ENCODE measurements at regions not wholly inside any gene's neighbourhood (a gene's known extent, or its start where the extent isn't known, plus 50 kb on each side); places are given as distances from the start of the nearest gene placed in this dataset.
"Not testable (repeated sequence)": the region's sequence is repeated elsewhere in the genome, so short reads cannot be mapped to it uniquely, and the experiment has no call there.

DNA sequence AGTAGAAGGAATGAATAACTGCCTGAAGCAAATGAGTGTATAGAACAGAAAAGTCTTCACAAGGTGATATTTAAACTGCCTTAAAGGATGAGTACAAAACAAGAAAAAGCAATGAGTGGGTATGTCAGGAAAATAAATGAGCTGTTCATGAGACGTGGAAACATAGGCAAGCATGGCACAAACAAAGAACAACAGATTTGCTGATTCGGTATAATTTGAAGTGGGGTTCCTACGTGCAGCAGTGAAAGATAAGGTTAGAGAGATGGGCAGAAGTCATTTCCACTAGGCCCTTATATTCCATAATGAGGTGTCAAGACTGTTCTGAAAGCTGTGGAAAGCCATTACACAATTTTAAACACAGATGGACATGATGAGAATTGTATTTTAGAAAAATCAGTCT is 506.6 kb downstream of the KLHL13 start:
- Histone ChIP-seq H3K27me3 (ENCODE audit: control insufficient read depth in 2 of 2, insufficient read depth in 2 of 2, low read length in 2 of 2) (no peaks in the 10 kb centered on the region), H3K27ac (ENCODE audit: low read depth in 2 of 2, low read length in 2 of 2) (no peak overlapping the region), H3K9ac (ENCODE audit: low read depth in 1 of 2, low read length in 2 of 2) (no peak overlapping the region)

DNA sequence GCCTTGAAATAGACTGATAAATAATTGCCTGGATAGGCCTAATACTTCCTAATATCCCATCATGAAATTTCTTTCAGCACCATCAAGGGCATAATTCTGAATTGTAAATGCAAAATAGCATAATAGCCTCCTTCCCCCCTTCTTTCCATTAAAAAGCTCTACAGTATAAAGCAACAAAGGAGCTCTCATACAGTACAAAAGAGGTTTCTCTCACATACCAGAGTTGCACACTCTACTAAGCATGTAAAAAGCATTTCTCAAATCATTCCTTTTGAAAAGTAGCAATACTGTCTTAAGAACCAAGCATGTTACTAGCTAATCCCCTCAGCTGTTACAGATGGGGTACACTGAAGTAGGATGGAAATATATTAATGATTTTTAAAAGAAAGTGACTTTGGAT is 509.0 kb downstream of the KLHL13 start:
- Histone ChIP-seq H3K27me3 (ENCODE audit: control insufficient read depth in 2 of 2, insufficient read depth in 2 of 2, low read length in 2 of 2) (no peaks in the 10 kb centered on the region), H3K9ac (ENCODE audit: low read depth in 1 of 2, low read length in 2 of 2) (no peak overlapping the region), H3K36me3 (ENCODE audit: control insufficient read depth in 2 of 2, insufficient read depth in 2 of 2, low read length in 2 of 2) (no peaks in the 10 kb centered on the region), H3K4me1 (ENCODE audit: control insufficient read depth in 2 of 2, insufficient read depth in 2 of 2, low read length in 2 of 2) (no peaks in the 10 kb centered on the region), H3K27ac (ENCODE audit: low read depth in 2 of 2, low read length in 2 of 2) (no peak overlapping the region), H3K9me3 (ENCODE audit: control insufficient read depth in 2 of 2, low read length in 2 of 2) (no peaks in the 10 kb centered on the region), H3K4me3 (ENCODE audit: low read length in 2 of 2) (no peak overlapping the region)

More for the DNA sequence above, 506.6 kb downstream of the KLHL13 start:
- Histone ChIP-seq H3K36me3 (ENCODE audit: control insufficient read depth in 2 of 2, insufficient read depth in 2 of 2, low read length in 2 of 2) (no peaks in the 10 kb centered on the region), H3K4me1 (ENCODE audit: control insufficient read depth in 2 of 2, insufficient read depth in 2 of 2, low read length in 2 of 2) (no peaks in the 10 kb centered on the region), H3K4me3 (ENCODE audit: low read length in 2 of 2) (no peak overlapping the region), H3K9me3 (ENCODE audit: control insufficient read depth in 2 of 2, low read length in 2 of 2) (no peaks in the 10 kb centered on the region)

DNA sequence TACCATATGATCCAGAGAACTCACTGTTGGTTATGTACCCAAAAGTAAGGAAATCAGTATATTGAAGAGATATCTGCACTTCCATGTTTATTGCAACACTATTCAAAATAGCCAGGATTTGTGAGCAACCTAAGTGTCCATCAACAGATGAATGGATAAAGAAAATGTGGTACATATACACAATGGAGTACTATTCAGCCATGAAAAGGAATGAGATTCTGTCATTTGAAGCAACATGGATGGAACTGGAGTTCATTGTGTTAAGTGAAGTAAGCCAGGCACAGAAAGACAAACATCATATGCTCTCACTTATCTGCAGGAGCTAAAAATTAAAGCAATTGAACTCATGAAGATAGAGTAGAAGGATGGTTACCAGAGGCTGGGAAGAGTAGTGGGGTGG is 510.5 kb downstream of the KLHL13 start:
- not testable (repeated sequence) for H3K4me1 ChIP-seq (ENCODE audit: control insufficient read depth in 2 of 2, insufficient read depth in 2 of 2, low read length in 2 of 2); H3K27me3 ChIP-seq (ENCODE audit: control insufficient read depth in 2 of 2, insufficient read depth in 2 of 2, low read length in 2 of 2); H3K36me3 ChIP-seq (ENCODE audit: control insufficient read depth in 2 of 2, insufficient read depth in 2 of 2, low read length in 2 of 2); H3K9ac ChIP-seq (ENCODE audit: low read depth in 1 of 2, low read length in 2 of 2); H3K4me3 ChIP-seq (ENCODE audit: low read length in 2 of 2); H3K27ac ChIP-seq (ENCODE audit: low read depth in 2 of 2, low read length in 2 of 2); H3K9me3 ChIP-seq (ENCODE audit: control insufficient read depth in 2 of 2, low read length in 2 of 2)

DNA sequence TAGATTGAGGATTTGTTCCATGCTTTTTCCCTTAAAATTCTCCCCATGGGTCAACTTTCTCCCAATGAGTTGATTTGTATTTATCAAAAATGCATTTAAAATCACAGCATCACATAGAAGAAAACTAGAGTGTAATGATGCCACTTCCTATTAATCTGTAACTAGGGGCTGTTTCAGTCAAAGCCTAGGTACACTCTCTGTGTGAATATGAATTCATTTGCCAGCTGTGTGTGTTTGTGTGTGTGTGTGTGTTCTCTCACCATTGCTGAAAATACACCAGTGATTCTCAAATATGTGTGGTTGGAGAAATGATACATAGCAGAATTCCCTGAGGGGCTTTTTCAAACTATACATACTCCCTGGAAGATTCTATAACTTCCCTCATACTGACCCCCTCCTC is 546.5 kb downstream of the KLHL13 start:
- H3K9ac ChIP-seq (ENCODE audit: low read depth in 1 of 2, low read length in 2 of 2) = no peak overlapping the region
- no peaks in the 10 kb centered on the region for H3K9me3 ChIP-seq (ENCODE audit: control insufficient read depth in 2 of 2, low read length in 2 of 2)
- H3K4me1 ChIP-seq (ENCODE audit: control insufficient read depth in 2 of 2, insufficient read depth in 2 of 2, low read length in 2 of 2) = no peaks in the 10 kb centered on the region
- no peak overlapping the region for H3K27ac ChIP-seq (ENCODE audit: low read depth in 2 of 2, low read length in 2 of 2)
- no peaks in the 10 kb centered on the region for H3K27me3 ChIP-seq (ENCODE audit: control insufficient read depth in 2 of 2, insufficient read depth in 2 of 2, low read length in 2 of 2)
- no peak overlapping the region for H3K4me3 ChIP-seq (ENCODE audit: low read length in 2 of 2)
- no peaks in the 10 kb centered on the region for H3K36me3 ChIP-seq (ENCODE audit: control insufficient read depth in 2 of 2, insufficient read depth in 2 of 2, low read length in 2 of 2)

DNA sequence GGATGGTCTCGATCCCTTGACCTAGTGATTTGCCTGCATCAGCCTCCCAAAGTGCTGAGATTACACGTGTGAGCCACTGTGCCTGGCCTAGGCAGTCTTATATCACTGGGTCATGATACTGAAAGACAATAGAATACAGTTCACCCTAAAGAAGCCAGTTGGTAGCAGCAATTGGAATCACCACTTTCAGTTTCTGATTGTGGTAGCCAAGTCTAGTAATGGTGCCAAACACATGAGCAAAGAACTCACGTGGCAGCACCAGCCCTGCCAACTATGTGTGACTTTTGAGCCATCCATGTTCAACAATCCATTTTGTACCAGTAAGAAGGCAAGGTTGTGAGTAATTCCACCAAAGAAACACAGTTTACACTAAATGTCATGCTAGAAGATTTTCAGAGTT is 548.4 kb downstream of the KLHL13 start:
- H3K27ac ChIP-seq (ENCODE audit: low read depth in 2 of 2, low read length in 2 of 2) = no peak overlapping the region
- no peaks in the 10 kb centered on the region for H3K9me3 ChIP-seq (ENCODE audit: control insufficient read depth in 2 of 2, low read length in 2 of 2)
- no peaks in the 10 kb centered on the region for H3K4me1 ChIP-seq (ENCODE audit: control insufficient read depth in 2 of 2, insufficient read depth in 2 of 2, low read length in 2 of 2)
- no peaks in the 10 kb centered on the region for H3K27me3 ChIP-seq (ENCODE audit: control insufficient read depth in 2 of 2, insufficient read depth in 2 of 2, low read length in 2 of 2)
- no peak overlapping the region for H3K9ac ChIP-seq (ENCODE audit: low read depth in 1 of 2, low read length in 2 of 2)
- H3K36me3 ChIP-seq (ENCODE audit: control insufficient read depth in 2 of 2, insufficient read depth in 2 of 2, low read length in 2 of 2) = no peaks in the 10 kb centered on the region
- no peak overlapping the region for H3K4me3 ChIP-seq (ENCODE audit: low read length in 2 of 2)

DNA sequence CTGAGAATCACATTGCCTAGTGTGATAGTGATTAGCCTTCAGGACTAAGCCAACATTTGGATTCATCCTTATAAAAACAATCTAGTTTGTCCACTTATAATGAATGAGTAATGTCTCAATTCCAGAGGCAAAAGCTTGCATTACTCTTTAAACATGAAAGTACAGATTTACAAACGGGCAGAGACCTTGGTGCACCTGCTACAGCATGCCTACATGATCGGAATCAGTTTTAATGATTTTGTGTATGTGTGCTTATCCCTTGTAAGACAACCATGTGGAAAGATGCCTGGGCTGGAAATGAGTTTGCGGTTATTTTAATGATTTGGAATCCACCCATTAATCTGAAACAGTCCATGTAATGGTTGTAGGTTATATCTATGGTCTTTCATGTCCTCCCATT is 572.7 kb downstream of the KLHL13 start:
- Histone ChIP-seq H3K9ac (ENCODE audit: low read depth in 1 of 2, low read length in 2 of 2) (no peak overlapping the region), H3K27ac (ENCODE audit: low read depth in 2 of 2, low read length in 2 of 2) (no peak overlapping the region), H3K36me3 (ENCODE audit: control insufficient read depth in 2 of 2, insufficient read depth in 2 of 2, low read length in 2 of 2) (no peaks in the 10 kb centered on the region), H3K4me3 (ENCODE audit: low read length in 2 of 2) (no peak overlapping the region), H3K9me3 (ENCODE audit: control insufficient read depth in 2 of 2, low read length in 2 of 2) (no peaks in the 10 kb centered on the region), H3K27me3 (ENCODE audit: control insufficient read depth in 2 of 2, insufficient read depth in 2 of 2, low read length in 2 of 2) (no peaks in the 10 kb centered on the region), H3K4me1 (ENCODE audit: control insufficient read depth in 2 of 2, insufficient read depth in 2 of 2, low read length in 2 of 2) (no peaks in the 10 kb centered on the region)

DNA sequence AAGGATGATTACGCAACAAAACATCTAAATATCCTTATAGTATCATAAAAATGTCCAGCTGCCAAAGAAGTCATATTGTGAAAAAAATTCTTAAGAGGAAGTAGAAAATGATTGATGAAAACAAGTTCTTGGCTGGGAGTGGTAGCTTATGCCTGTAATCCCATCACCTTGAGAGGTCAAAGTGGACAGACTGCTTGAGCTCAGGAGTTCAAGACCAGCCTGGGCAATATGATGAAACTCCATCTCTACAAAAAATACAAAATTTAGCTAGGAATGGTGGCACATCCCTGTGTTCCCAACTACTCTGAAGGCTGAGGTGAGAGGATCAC is 577.6 kb downstream of the KLHL13 start:
- Histone ChIP-seq H3K27me3 (ENCODE audit: control insufficient read depth in 2 of 2, insufficient read depth in 2 of 2, low read length in 2 of 2) (no peaks in the 10 kb centered on the region), H3K36me3 (ENCODE audit: control insufficient read depth in 2 of 2, insufficient read depth in 2 of 2, low read length in 2 of 2) (no peaks in the 10 kb centered on the region), H3K27ac (ENCODE audit: low read depth in 2 of 2, low read length in 2 of 2) (no peak overlapping the region), H3K4me3 (ENCODE audit: low read length in 2 of 2) (no peak overlapping the region), H3K9me3 (ENCODE audit: control insufficient read depth in 2 of 2, low read length in 2 of 2) (no peaks in the 10 kb centered on the region), H3K9ac (ENCODE audit: low read depth in 1 of 2, low read length in 2 of 2) (no peak overlapping the region), H3K4me1 (ENCODE audit: control insufficient read depth in 2 of 2, insufficient read depth in 2 of 2, low read length in 2 of 2) (no peaks in the 10 kb centered on the region)

DNA sequence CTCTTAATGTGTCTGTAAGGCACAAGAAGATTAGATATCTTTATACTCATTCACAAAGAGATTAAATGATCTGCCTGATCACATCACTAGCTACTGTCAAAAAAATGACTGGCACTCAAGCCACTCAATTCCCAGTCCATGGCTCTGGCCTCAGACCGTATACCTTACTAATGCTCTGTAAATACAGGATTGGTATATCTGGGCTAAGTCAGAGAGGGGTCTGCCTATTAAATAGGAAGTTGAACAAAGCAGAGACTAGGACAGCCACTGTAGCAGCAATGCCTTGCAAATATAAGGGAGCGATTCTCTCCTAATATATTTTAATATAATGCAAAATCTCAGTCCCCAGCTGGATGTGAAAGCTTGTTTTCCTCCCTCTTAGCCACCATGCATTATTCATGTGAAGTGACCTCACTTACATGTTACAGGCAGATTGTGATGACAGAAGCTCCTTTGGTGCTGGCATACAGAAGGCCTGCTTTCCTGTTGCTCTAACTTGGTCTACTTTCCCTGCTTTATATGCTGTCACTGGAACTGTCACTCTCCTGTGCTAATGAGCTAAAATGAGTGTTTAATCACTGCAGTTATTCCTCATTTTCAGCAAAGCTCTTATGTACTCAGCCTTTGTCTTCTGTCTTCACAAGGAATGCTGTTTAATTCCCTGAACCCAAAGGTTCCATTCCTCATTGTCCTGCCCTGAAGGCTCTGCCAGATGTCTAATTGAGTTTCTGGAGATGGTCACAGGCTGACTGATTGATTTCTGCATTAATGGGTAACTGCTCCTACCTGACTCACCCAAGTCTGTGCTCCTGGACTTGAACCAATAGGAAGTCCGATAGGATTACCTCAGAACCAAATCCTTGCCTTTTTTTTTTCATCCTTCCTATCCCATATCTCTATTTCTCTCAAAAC is 578.2 kb downstream of the KLHL13 start:
- H3K9me3 ChIP-seq (ENCODE audit: control insufficient read depth in 2 of 2, low read length in 2 of 2) = no peaks in the 10 kb centered on the region
- H3K27ac ChIP-seq (ENCODE audit: low read depth in 2 of 2, low read length in 2 of 2) = no peak overlapping the region
- H3K4me1 ChIP-seq (ENCODE audit: control insufficient read depth in 2 of 2, insufficient read depth in 2 of 2, low read length in 2 of 2) = no peaks in the 10 kb centered on the region
- H3K4me3 ChIP-seq (ENCODE audit: low read length in 2 of 2) = no peak overlapping the region
- H3K9ac ChIP-seq (ENCODE audit: low read depth in 1 of 2, low read length in 2 of 2) = no peak overlapping the region
- no peaks in the 10 kb centered on the region for H3K27me3 ChIP-seq (ENCODE audit: control insufficient read depth in 2 of 2, insufficient read depth in 2 of 2, low read length in 2 of 2)
- no peaks in the 10 kb centered on the region for H3K36me3 ChIP-seq (ENCODE audit: control insufficient read depth in 2 of 2, insufficient read depth in 2 of 2, low read length in 2 of 2)

DNA sequence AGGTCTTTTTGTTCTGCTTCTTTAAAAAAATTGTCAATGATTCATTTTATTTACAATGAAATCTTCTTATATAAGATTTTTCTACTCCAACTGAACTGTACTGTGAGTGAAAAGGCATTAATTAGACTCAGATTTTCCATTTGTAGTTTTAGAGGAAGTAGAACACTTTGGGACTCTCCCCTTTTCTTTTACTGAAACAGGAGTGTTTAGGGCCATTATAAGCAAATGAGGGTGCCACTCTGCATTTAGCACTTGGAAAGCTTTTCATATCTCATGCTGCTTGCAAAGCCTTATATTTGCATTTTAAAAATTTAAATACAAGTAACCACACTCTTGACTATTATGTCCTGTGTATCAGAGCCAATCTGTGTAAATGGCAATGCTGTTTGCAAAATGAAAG is 584.3 kb downstream of the KLHL13 start:
- no peak overlapping the region for H3K9ac ChIP-seq (ENCODE audit: low read depth in 1 of 2, low read length in 2 of 2)
- no peaks in the 10 kb centered on the region for H3K27me3 ChIP-seq (ENCODE audit: control insufficient read depth in 2 of 2, insufficient read depth in 2 of 2, low read length in 2 of 2)
- H3K9me3 ChIP-seq (ENCODE audit: control insufficient read depth in 2 of 2, low read length in 2 of 2) = no peaks in the 10 kb centered on the region
- no peak overlapping the region for H3K27ac ChIP-seq (ENCODE audit: low read depth in 2 of 2, low read length in 2 of 2)
- no peak overlapping the region for H3K4me3 ChIP-seq (ENCODE audit: low read length in 2 of 2)
- H3K36me3 ChIP-seq (ENCODE audit: control insufficient read depth in 2 of 2, insufficient read depth in 2 of 2, low read length in 2 of 2) = no peaks in the 10 kb centered on the region
- no peaks in the 10 kb centered on the region for H3K4me1 ChIP-seq (ENCODE audit: control insufficient read depth in 2 of 2, insufficient read depth in 2 of 2, low read length in 2 of 2)

DNA sequence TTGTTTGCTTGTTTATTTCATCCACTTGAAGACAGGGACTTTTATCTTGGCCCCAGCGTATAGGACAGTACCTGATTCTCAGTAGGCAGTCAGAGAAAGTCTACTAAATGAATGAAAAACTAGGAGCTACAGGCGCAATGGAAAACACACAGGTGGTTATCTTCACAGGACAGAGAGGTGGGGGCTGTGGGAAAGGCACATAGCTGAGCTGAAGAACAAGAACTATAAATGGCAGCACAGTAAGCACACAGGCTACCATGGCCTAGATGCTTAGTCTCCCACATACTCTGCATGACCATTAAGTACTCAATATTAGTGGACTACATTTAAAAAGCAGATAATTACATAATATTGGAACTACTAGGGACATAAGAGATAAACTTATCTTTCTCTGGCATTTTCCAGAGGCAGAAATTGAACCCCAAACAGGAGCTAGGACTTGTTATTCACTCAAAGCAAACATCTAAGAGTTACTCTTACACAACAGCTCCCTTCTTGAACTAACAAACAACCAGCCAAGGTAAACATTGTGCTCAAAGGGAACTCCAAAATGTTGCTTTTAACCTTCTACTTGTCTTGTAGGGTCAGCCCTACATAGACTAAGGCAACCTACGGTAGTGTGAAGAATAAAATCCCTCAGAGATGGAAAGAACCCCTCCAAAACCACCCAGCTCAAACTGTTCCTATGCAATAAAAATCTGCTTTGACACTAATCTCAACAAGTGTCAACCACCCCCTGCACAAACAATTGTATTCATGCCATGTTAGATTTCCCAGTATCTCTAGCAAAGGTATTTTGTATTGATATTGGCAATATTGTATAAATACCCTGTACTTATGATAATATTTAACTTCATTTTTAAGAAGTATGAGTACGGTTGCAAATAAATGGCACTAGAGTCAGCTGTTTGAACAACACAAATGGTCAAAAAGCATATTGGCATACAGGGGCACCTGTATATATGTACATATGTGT is 593.6 kb downstream of the KLHL13 start:
- Histone ChIP-seq H3K27me3 (ENCODE audit: control insufficient read depth in 2 of 2, insufficient read depth in 2 of 2, low read length in 2 of 2) (no peaks in the 10 kb centered on the region), H3K36me3 (ENCODE audit: control insufficient read depth in 2 of 2, insufficient read depth in 2 of 2, low read length in 2 of 2) (no peaks in the 10 kb centered on the region), H3K4me1 (ENCODE audit: control insufficient read depth in 2 of 2, insufficient read depth in 2 of 2, low read length in 2 of 2) (no peaks in the 10 kb centered on the region), H3K27ac (ENCODE audit: low read depth in 2 of 2, low read length in 2 of 2) (no peak overlapping the region), H3K9me3 (ENCODE audit: control insufficient read depth in 2 of 2, low read length in 2 of 2) (no peaks in the 10 kb centered on the region), H3K4me3 (ENCODE audit: low read length in 2 of 2) (no peak overlapping the region), H3K9ac (ENCODE audit: low read depth in 1 of 2, low read length in 2 of 2) (no peak overlapping the region)
